ENCODE measurements at regions not wholly inside any gene's neighbourhood (a gene's known extent, or its start where the extent isn't known, plus 50 kb on each side); places are given as distances from the start of the nearest gene placed in this dataset.

DNA sequence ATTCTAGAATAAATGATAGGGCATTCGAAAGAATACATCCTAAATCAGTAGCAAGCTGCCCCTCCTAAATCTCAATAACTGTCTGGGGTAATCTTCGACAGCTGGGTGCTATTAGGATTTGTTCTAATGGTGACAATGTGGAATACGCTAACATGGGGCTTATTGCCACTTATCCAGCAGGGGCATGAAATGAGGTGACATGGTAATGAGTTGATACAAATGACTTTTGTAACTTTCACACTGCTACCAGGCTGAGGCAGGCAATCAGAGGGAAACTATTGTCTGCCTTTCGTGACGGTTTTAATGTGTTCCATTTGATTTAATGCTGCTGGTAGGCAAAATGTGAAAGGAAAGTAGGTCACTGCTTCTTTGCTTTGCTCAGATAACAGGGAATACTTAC, 1047.4 kb upstream of the PABPC4L start:
- H3K4me3 ChIP-seq (ENCODE audit: low read length) = no peak overlapping the region
- no peak for DNase-seq (ENCODE audit: low read depth, low spot score)

DNA sequence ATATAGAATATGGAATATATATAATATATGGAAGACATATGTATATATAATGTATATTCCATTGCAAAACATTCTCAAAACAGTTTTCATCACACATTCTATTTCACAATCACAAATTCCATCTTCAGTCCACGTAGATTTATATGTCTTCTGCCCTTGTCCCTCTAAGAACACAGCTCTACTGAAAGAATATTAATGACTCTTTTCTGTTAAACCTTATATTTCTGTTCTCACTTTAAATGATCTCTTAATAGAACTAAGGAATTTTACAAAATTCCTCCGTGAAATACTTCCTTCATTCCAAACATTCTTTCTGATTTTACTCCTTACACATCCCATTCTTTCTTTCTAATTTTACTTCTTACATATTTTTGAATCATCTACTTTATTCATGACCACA, 1043.1 kb upstream of the PABPC4L start:
- no peak overlapping the region for H3K4me3 ChIP-seq (ENCODE audit: low read length)
- no peak for DNase-seq (ENCODE audit: low read depth, low spot score)

DNA sequence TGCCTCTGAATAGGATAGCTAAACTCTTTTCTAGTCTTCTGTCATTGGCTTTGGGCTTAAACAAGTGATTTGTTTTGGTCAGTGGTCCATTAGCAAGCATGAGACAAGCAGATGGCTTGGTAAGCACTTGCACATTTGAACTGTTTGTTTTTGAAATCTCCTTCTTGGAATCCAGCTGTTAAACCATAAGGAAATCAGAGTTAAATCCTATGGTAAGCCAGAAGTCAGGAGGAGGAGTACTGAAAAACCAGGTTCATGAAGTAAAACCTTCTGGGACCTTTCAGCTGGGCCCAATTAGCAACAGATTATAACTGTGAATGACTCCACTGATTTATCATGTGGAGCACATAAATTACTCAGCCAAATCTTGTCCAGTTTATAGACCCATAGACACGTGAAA, 1042.5 kb upstream of the PABPC4L start:
- no peak for DNase-seq (ENCODE audit: low read depth, low spot score)

DNA sequence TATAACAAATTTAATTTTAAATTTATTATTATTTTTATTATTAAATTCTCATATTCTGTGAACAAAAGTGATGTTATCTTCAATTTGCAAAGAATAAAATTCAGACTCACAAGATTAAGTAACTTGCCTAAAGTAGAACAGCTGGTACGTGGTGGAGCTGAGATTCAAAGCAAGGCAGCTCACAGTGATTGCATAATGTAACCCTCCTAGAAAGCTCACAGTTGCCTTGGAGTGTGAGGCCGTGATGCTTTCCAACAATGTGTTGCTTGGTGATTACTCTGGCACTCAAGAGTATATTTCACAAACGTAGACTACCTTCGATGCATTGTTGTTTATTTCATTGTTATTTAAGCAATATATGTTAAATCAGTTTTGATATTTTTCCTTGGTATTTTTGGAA, 1039.2 kb upstream of the PABPC4L start:
- no peak for DNase-seq (ENCODE audit: low read depth, low spot score)
- H3K4me3 ChIP-seq (ENCODE audit: low read length) = no peak overlapping the region

More for the DNA sequence above, 1042.5 kb upstream of the PABPC4L start:
- H3K4me3 ChIP-seq (ENCODE audit: low read length) = no peak overlapping the region

DNA sequence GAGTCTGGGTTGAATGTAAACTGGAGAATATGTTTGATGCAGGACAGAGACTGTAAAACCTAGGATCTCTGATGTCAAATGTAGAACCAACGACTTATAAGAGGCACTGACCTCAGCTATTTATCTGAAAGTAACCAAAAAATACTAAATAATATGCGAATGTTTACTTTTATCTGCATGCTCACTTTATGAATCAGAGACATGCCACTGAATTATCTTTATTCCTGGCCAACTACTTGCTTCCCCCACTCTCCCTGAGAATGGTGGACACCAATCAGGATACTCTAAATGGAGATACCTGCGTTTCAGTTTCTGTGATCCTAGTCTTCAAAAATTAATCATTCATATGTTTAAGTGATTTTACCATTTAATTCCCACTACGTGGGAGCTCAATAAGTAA, 1038.4 kb upstream of the PABPC4L start:
- no peak for DNase-seq (ENCODE audit: low read depth, low spot score)
- no peak overlapping the region for H3K4me3 ChIP-seq (ENCODE audit: low read length)

DNA sequence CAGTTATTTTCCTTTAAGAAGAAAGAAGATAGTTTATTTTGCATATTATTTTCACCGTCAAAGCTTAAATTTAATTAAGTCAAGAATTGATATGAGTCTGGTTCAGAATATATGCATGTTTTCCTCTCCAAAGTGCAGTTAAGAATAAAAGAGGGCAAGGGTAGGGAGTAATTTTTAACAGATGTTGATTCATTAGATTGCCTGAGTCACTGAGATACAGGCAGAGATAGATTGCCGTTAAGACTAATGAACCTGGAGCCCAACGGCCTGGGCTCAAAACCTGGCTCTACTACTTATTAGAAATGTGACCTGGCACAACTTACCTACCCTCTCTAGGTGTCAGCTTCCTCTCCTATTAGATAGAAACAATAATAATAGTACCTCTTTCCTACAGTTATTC, 1037.4 kb upstream of the PABPC4L start:
- no peak for DNase-seq (ENCODE audit: low read depth, low spot score)
- no peak overlapping the region for H3K4me3 ChIP-seq (ENCODE audit: low read length)

DNA sequence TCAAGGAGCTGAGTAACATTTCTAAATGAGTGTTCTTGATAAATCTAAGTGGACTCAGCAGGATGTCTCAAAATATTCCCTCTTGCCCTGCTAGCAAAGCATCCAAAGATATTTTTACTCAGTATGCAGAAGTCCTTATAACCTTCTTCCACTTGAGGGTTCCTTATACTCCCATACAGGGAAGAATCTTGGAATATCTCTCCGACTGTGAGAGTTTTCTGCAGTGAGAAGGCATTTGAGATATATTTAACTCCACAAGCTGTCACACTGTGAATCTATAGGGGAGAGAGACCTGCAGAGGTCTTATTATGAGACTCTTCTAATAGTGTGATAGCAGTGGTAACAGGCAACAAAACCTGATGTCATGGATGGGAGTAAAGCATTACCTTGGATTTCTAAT, 1034.5 kb upstream of the PABPC4L start:
- H3K4me3 ChIP-seq (ENCODE audit: low read length) = no peak overlapping the region
- DNase-seq (ENCODE audit: low read depth, low spot score) = no peak

DNA sequence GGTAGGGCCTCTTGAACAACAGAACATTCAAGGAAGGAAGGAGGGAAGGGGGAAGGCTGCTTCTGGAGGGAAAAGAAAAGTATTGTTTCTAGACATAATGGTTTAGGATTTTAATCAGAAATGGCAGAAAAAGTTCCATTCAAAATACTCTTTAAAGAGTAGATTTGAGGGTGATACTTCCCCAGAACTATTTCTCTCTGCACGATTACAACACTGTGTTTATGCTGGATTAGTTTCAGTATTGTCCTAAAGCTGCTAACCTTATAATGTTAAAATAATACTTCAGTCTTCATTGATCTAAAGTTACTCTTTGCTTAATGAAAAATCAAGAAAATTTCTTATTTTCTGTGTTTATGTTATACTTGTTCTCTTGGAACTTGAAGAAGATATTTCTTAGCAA, 1026.3 kb upstream of the PABPC4L start:
- DNase-seq (ENCODE audit: low read depth, low spot score) = no peak
- no peak overlapping the region for H3K4me3 ChIP-seq (ENCODE audit: low read length)

DNA sequence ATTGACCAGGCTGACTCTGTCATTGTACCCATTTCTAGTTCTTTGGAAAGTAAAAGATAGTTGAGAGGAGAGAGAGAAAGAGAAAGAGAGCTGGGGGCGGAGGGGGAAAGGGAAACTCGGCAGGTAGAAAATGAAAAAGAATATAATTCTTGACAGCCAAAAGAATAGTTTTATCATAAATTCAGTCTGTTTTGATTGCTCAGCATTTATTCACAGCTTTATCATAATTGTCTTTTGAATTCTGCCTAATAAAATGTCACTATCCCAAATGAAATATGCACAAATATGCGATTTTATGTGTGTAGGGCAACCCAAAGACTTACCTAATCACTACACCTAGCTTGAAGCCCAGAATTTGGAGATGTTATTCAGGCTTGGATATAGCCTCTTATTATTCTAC, 1024.0 kb upstream of the PABPC4L start:
- H3K4me3 ChIP-seq (ENCODE audit: low read length) = no peak overlapping the region
- no peak for DNase-seq (ENCODE audit: low read depth, low spot score)

DNA sequence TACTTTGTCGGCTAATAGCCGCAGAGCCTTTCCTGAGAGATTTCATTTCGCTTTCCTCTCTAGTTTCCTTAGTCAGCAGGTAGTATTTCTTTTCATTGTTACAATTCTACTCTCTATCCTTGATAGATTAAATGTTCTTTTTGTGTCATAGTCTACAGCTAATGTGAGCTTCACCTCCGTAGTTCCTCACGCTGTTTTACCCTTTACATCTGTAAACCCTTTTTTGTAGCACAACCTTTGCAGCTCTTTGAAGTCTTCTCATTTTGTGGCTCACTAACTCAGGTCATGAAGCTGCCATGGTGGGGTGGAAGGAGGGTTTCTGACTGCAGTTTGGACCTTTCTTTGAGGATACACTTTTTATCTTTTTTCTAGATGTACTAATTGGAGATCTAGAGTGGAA, 1008.8 kb upstream of the PABPC4L start:
- no peak overlapping the region for H3K4me3 ChIP-seq (ENCODE audit: low read length)
- DNase-seq (ENCODE audit: low read depth, low spot score) = no peak

DNA sequence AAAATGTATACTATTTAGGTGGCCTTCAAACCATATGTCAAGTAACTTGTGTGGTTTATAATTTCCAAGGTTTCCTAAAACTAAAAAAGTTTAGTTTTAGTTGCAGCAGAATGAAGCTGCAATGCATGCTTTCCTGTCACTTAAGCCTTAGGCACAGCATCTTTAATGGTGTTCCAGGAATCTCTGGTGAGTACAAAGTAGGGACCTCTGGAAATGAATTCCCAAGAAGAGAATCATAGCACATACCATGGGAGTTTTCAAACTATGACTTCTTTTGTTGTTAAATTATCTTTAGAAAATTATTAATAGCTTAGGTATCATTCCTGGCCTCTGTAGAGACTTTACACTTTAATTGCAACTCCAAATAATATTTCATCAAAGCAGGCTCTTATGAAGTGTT, 1005.9 kb upstream of the PABPC4L start:
- no peak overlapping the region for H3K4me3 ChIP-seq (ENCODE audit: low read length)
- DNase-seq (ENCODE audit: low read depth, low spot score) = no peak

DNA sequence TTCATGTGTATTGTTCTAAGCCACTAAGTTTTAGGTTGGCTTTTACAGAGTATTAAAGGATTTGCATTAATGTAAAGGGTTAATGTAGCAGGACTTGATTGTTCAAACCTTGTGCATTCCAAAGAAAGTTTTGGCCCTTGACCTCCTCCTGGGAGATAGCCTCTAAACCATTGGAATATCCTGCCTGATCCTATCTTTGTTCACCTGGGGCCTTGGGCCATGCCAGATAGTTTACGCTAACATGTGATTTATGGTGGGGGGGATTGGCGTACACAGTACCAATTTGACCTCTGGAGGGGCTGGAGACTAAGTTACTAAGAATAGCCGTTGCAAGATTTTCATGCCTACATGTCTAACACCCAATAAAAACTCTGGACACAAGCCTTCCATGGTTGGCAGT, 1002.7 kb upstream of the PABPC4L start:
- H3K4me3 ChIP-seq (ENCODE audit: low read length) = no peak overlapping the region
- DNase-seq (ENCODE audit: low read depth, low spot score) = no peak

DNA sequence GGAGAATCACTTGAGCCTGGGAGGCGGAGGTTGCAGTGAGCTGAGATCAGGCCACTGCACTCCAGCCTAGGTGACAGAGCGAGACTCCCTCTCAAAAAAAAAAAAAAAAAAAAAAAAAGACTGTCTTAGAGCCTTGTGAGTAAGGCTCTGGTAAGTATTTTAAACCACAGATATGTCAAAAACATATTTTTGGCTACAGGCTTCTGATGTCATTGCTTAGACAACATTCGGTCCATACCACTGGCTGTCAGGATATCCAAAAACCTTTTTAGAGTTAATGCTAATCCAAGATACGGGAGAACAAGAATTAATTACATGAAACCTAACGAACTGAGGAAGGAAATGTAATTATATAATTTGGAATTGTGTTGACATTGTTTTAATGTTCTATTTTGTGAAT, 999.5 kb upstream of the PABPC4L start:
- no peak for DNase-seq (ENCODE audit: low read depth, low spot score)
- H3K4me3 ChIP-seq (ENCODE audit: low read length) = no peak overlapping the region

DNA sequence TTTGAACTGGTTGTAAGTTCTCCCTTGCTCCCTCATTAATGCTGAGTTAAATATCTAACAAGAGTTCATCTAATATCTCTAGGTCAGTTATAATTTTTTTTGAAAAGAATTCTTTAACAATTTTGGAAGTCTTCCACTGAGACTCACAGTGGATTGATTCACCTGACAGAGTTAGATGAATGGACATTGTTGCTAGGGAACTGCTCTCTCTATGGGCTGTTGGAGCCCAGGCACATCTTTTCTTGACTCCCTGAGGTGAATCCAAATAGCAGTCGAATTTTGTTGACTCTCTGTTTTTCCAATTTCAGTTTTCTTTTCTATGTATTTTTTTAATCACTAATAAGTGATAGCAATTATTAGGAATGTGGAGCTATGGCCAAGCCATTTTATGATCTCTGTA, 996.1 kb upstream of the PABPC4L start:
- DNase-seq (ENCODE audit: low read depth, low spot score) = no peak
- no peak overlapping the region for H3K4me3 ChIP-seq (ENCODE audit: low read length)

DNA sequence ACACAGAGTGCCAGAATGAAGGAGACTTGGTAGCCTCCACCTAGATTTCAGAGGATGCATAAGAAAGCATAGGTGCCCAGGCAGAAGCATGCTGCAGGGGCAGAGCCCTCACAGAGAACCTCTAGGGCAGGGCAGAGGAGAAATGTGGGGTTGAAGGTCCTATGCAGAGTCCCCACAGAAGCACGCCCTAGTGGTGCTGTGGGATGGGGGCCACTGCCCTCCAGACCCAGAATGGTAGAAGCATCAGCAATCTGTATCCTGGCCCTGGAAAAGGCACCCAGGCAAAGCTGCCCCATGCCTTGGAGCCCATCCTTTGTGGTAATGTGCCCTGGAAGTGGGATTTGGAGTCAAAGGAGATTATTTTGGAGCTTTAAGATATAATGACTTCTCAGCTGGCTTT, 992.9 kb upstream of the PABPC4L start:
- no peak for DNase-seq (ENCODE audit: low read depth, low spot score)
- H3K4me3 ChIP-seq (ENCODE audit: low read length) = no peak overlapping the region

DNA sequence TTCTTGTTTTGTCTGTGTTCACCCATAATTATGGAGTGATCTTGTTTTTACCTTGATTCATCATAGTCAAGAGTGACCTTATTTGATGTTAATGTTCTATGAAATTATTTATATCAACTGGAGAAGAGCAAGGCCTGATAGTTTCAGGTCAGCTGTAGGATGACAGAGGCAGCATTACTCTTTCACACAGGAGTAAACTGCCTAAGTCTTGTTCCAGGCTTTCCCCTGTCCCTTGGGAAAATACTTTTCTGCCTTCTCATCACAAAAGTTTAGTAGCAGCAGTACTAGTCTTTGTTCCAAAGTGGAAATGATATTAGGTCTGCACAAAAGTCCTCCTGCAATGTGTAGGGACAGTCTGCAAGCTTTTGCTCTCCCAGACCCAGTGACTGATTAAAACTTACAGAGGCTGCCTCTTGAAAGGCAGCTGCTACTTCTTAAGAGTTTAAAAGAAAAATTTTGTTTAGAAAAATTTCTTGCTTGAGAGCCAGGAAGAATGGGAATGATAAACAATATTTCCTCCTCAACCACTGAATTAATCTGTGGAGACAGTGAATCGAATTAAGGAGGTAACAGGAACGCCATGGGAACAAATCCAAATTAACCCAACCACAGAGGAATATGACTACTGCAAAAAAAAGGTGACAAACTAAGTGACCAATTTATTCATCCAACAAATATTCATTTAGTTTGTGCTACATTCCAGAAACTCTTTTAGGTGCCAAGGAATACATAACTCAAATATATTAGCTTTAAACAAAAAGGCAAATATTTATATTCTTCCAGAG, 991.4 kb upstream of the PABPC4L start:
- DNase-seq (ENCODE audit: low read depth, low spot score) = no peak
- no peak overlapping the region for H3K4me3 ChIP-seq (ENCODE audit: low read length)

DNA sequence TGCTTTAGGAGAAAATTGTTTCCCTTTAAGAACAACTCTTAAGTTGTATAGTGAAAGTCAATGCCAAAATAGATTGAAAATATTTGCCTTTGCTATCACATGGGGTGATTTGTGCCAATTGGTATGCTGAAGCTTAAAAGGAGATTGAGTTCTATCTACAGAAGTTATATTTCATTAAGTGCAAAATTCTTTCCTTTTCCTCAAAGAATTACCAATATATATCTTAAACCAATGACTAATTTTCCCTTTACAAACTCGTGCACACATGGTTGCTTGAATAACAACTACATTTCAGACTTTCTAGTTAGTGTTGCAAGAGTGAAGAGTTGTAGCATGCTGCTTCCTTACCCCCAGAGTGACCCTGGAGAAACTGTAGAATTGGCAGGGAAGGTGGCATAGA, 990.0 kb upstream of the PABPC4L start:
- H3K4me3 ChIP-seq (ENCODE audit: low read length) = no peak overlapping the region
- no peak for DNase-seq (ENCODE audit: low read depth, low spot score)

DNA sequence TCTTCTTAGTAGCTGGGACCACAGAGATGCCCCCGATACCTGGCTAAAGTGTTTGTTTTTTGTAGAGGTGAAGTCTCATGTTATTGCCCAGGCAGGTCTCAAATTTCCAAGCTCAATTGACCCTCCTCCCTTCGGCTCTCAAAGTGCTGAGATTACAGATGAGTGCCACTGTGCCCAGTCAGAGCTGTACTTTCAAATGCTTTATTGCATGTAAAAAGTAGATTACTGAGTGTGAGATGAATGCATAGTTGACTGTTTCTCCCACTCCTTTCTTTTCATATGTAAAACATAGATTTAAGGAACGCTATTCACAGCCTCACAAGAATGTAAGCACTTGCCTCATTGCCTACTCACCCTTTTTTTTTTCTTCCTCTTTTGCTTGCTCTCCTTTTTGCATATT, 984.4 kb upstream of the PABPC4L start:
- DNase-seq (ENCODE audit: low read depth, low spot score) = no peak
- H3K4me3 ChIP-seq (ENCODE audit: low read length) = no peak overlapping the region

DNA sequence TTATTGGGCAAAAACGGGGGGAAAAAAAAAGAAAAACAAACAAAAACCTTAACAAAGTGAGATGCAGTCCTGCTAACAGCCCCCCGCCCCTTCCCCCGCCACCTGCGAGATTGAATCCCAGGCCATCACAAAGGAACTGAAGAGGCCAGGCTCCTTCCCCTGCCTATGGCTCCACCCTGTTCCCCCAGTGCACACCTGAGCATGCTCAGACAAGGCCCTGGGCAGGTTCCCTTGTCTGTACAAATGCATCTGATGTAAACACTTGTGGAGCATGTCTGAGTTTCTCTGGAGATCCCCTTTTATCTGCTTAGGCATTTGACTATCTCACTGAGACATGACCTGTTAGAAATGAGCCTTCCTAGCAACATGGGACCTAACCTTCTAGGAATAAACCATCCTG, 983.7 kb upstream of the PABPC4L start:
- no peak for DNase-seq (ENCODE audit: low read depth, low spot score)
- no peak overlapping the region for H3K4me3 ChIP-seq (ENCODE audit: low read length)

DNA sequence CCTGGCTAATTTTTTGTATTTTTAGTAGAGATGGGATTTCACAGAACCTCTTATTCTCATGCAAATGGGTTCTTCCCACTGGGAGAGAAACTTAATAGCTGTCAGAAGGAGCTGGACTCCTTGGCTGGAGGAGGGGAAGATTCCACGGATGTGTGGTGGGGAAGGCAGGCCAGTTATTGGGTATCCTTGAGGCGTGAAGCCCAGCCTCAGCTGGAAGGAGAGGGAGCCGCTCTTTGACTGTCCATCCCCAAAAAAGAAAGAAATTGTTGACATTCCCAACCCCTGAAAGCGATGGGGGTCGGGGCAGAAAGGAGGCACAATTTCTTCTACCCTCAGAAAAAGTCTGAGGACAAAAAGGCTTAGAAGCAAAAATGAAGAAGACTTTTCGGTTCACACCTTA, 983.1 kb upstream of the PABPC4L start:
- H3K4me3 ChIP-seq (ENCODE audit: low read length) = no peak overlapping the region
- no peak for DNase-seq (ENCODE audit: low read depth, low spot score)

DNA sequence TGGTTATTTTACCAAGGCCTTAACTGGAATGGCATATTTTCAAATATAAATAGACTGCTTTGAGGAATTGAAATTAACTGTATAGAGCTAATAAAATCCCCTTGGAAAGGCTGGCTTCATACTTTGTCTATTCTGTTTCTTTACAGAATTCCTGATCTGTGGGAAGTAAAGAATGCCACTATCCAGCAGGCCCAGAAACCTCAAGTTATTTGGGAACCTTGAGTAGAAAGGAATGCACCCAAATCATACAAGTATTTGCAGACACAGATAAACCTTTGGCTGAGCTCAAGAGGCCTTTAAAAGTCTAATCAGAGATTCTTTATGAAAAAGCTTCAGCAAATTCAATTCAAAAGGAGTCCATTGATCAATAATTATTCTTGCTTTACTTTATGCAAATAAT, 975.7 kb upstream of the PABPC4L start:
- DNase-seq (ENCODE audit: low read depth, low spot score) = no peak
- H3K4me3 ChIP-seq (ENCODE audit: low read length) = no peak overlapping the region

DNA sequence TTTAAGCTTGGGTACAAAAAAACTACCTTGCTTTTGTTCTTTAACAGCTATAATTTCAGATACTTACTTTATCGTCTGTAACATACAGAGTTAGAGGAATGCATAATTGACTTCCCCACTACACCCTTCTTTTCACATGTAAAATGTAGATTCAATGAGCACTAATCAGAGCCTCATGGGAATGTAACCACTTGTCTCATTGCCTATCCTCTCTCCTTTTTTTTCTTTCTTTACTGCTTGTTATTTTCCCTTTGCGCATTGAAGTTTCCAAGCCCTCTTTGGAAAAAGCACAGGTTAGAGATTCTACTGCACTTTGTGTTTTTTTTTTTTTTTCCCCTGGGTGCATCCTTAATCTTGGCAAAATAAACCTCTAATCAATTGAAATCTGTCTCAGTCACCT, 965.1 kb upstream of the PABPC4L start:
- DNase-seq (ENCODE audit: low read depth, low spot score) = no peak
- H3K4me3 ChIP-seq (ENCODE audit: low read length) = no peak overlapping the region

Data from Jurkat, Clone E6-1 (cell line).